Activated CD4-positive, alpha-beta T cell treated with anti-CD3 and anti-CD28 coated beads for 36 hours (primary cell): ENCODE measurements at regions not wholly inside any gene's neighbourhood (a gene's known extent, or its start where the extent isn't known, plus 50 kb on each side); places are given as distances from the start of the nearest gene placed in this dataset.

Experiments
- ATAC-seq: fragments of 200-7000 bp; cut with Tn5 transposase; one replicate; pipeline ENCODE4 v1.10.0; 2021; ENCODE audit warnings: mild to moderate bottlenecking, moderate library complexity
- CTCF ChIA-PET: fragments of 350-600 bp; sonication (Branson Sonifier 250); formaldehyde crosslinking; loops from one replicate; lab custom pipeline; 2021; ENCODE audit warnings: antibody characterized with exemption; lab: Charles Lee
- POLR2A ChIA-PET: fragments of 350-600 bp; sonication (Branson Sonifier 250); formaldehyde crosslinking; loops from one replicate; lab custom pipeline; 2021; ENCODE audit warnings: antibody characterized with exemption, inconsistent platforms; lab: Charles Lee
- DNase-seq: peaks from one replicate; pipeline ENCODE4 v3.0.0-alpha.2; 2020
- H3K27ac Mint-ChIP-seq: one replicate; pipeline ENCODE4 v1.8.0; 2021; ENCODE audit warnings: mixed read lengths
- H3K27me3 Mint-ChIP-seq: one replicate; pipeline ENCODE4 v1.8.0; 2021; ENCODE audit warnings: mixed read lengths
- H3K36me3 Mint-ChIP-seq: one replicate; pipeline ENCODE4 v1.8.0; 2021; ENCODE audit warnings: low read depth, mixed read lengths
- H3K4me1 Mint-ChIP-seq: one replicate; pipeline ENCODE4 v1.8.0; 2021; ENCODE audit warnings: mixed read lengths
- H3K4me3 Mint-ChIP-seq: one replicate; pipeline ENCODE4 v1.8.0; 2021; ENCODE audit warnings: mild to moderate bottlenecking, moderate library complexity, mixed read lengths
- H3K9me3 Mint-ChIP-seq: one replicate; pipeline ENCODE4 v1.8.0; 2021; ENCODE audit warnings: low read depth, mixed read lengths
- intact Hi-C, 2 experiments: fragments of 100-400 bp; cut with DNase I in 1 of 2; cut with micrococcal nuclease in 1 of 2; formaldehyde crosslinking; loops; one replicate each; pipeline versions ENCODE4 v1.14.2 to v1.15.1; 2022 to 2024; cut with DNase I, micrococcal nuclease

- Mint-ChIP-seq H3K4me1 (no peaks in the 10 kb centered on the region), H3K9me3 (no peaks in the 10 kb centered on the region), H3K4me3 (no peak overlapping the region), H3K27ac (no peak overlapping the region), H3K36me3 (no peaks in the 10 kb centered on the region), H3K27me3 (peaks cover 3% of the 10 kb centered on the region)
- ATAC-seq (no peak), DNase-seq (no peak)
- CTCF ChIA-PET = no interaction called here
- intact Hi-C loops = no loop called here
- POLR2A ChIA-PET = no interaction called here
These were observed 245.6 kb upstream of the LRTM1 start for GRCh38 chr3:55173504-55173903.

- CTCF ChIA-PET = no interaction called here
- H3K27ac Mint-ChIP-seq = no peak overlapping the region
- POLR2A ChIA-PET = interaction anchor here (0.6 kb wide), 1 partner anchor 11 kb away, joined by 3 read pairs; no protein-coding TSS in a partner anchor
- DNase-seq = no peak
- no peaks in the 10 kb centered on the region for H3K9me3 Mint-ChIP-seq
- peaks cover 3% of the 10 kb centered on the region for H3K27me3 Mint-ChIP-seq
- intact Hi-C loops = no loop called here
- no peak overlapping the region for H3K4me3 Mint-ChIP-seq
- H3K36me3 Mint-ChIP-seq = no peaks in the 10 kb centered on the region
- no peaks in the 10 kb centered on the region for H3K4me1 Mint-ChIP-seq
- ATAC-seq = no peak
These were observed 245.1 kb upstream of the LRTM1 start for GRCh38 chr3:55172913-55173312.

GRCh38 chr3:55170444-55170843 lies 242.6 kb upstream of the LRTM1 start:
- Mint-ChIP-seq H3K4me3 (no peak overlapping the region), H3K9me3 (no peaks in the 10 kb centered on the region), H3K27ac (no peak overlapping the region), H3K36me3 (no peaks in the 10 kb centered on the region), H3K27me3 (peaks cover 2% of the 10 kb centered on the region), H3K4me1 (no peaks in the 10 kb centered on the region)
- ATAC-seq (no peak), DNase-seq (no peak)
- ChIA-PET POLR2A (no interaction called here), CTCF (no interaction called here)
- intact Hi-C loops = no loop called here

GRCh38 chr3:55169608-55170072 lies 241.8 kb upstream of the LRTM1 start:
- no peak for DNase-seq
- Mint-ChIP-seq H3K36me3 (no peaks in the 10 kb centered on the region), H3K4me3 (no peak overlapping the region), H3K27me3 (peaks cover 2% of the 10 kb centered on the region), H3K27ac (no peak overlapping the region), H3K9me3 (no peaks in the 10 kb centered on the region), H3K4me1 (no peaks in the 10 kb centered on the region)
- ATAC-seq = no peak
- POLR2A ChIA-PET = no interaction called here
- CTCF ChIA-PET = no interaction called here
- intact Hi-C loops = no loop called here

- H3K27ac Mint-ChIP-seq = no peak overlapping the region
- H3K4me1 Mint-ChIP-seq = no peaks in the 10 kb centered on the region
- H3K4me3 Mint-ChIP-seq = no peak overlapping the region
- ChIA-PET POLR2A (no interaction called here), CTCF (no interaction called here)
- ATAC-seq = no peak
- no peak for DNase-seq
- no peaks in the 10 kb centered on the region for H3K36me3 Mint-ChIP-seq
- H3K27me3 Mint-ChIP-seq = peaks cover 2% of the 10 kb centered on the region
- no peaks in the 10 kb centered on the region for H3K9me3 Mint-ChIP-seq
- intact Hi-C loops = no loop called here
These were observed 241.3 kb upstream of the LRTM1 start for GRCh38 chr3:55169161-55169560.

- H3K4me1 Mint-ChIP-seq = no peaks in the 10 kb centered on the region
- no peaks in the 10 kb centered on the region for H3K36me3 Mint-ChIP-seq
- ATAC-seq = no peak
- peaks cover 2% of the 10 kb centered on the region for H3K27me3 Mint-ChIP-seq
- no peak for DNase-seq
- intact Hi-C loops = no loop called here
- peaks cover 2% of the 10 kb centered on the region for H3K9me3 Mint-ChIP-seq
- ChIA-PET CTCF (interaction anchor here (0.7 kb wide), 2 partner anchors 31 to 660 kb away, joined by 3 to 4 read pairs; no protein-coding TSS in a partner anchor), POLR2A (no interaction called here)
- H3K4me3 Mint-ChIP-seq = no peak overlapping the region
- H3K27ac Mint-ChIP-seq = no peak overlapping the region
These were observed 239.9 kb upstream of the LRTM1 start for GRCh38 chr3:55167586-55168317.

GRCh38 chr3:55166576-55167555 lies 239.0 kb upstream of the LRTM1 start:
- Mint-ChIP-seq H3K36me3 (no peaks in the 10 kb centered on the region), H3K27ac (no peak overlapping the region), H3K4me3 (no peak overlapping the region), H3K4me1 (no peaks in the 10 kb centered on the region), H3K9me3 (peaks cover 2% of the 10 kb centered on the region), H3K27me3 (peaks cover 2% of the 10 kb centered on the region)
- intact Hi-C loops = no loop called here
- no peak for ATAC-seq
- ChIA-PET CTCF (interaction anchor here (0.7 to 1.0 kb wide), 3 partner anchors 14 to 661 kb away, joined by 3 to 4 read pairs (median 3); no protein-coding TSS in a partner anchor), POLR2A (no interaction called here)
- DNase-seq = no peak

GRCh38 chr3:55165704-55166405 lies 238.0 kb upstream of the LRTM1 start:
- Mint-ChIP-seq H3K9me3 (peaks cover 2% of the 10 kb centered on the region), H3K27me3 (peaks cover 2% of the 10 kb centered on the region), H3K36me3 (no peaks in the 10 kb centered on the region), H3K4me1 (no peaks in the 10 kb centered on the region), H3K4me3 (no peak overlapping the region), H3K27ac (no peak overlapping the region)
- ATAC-seq (no peak), DNase-seq (no peak)
- CTCF ChIA-PET = interaction anchor here (1.0 kb wide), 1 partner anchor 15 kb away, joined by 3 read pairs; no protein-coding TSS in a partner anchor
- intact Hi-C loops = no loop called here
- POLR2A ChIA-PET = no interaction called here

- Mint-ChIP-seq H3K27me3 (peaks cover 2% of the 10 kb centered on the region), H3K27ac (no peak overlapping the region), H3K4me1 (no peaks in the 10 kb centered on the region), H3K4me3 (no peak overlapping the region), H3K9me3 (peaks cover 2% of the 10 kb centered on the region), H3K36me3 (no peaks in the 10 kb centered on the region)
- intact Hi-C loops = no loop called here
- no peak for ATAC-seq
- POLR2A ChIA-PET = no interaction called here
- DNase-seq = no peak
- CTCF ChIA-PET = no interaction called here
These were observed 237.4 kb upstream of the LRTM1 start for GRCh38 chr3:55165278-55165677.

- ChIA-PET POLR2A (no interaction called here), CTCF (no interaction called here)
- Mint-ChIP-seq H3K9me3 (peaks cover 2% of the 10 kb centered on the region), H3K4me3 (no peak overlapping the region), H3K27ac (no peak overlapping the region), H3K27me3 (peaks cover under 1% of the 10 kb centered on the region), H3K4me1 (no peaks in the 10 kb centered on the region), H3K36me3 (no peaks in the 10 kb centered on the region)
- no peak for DNase-seq
- intact Hi-C loops = no loop called here
- ATAC-seq = no peak
These were observed 237.0 kb upstream of the LRTM1 start for GRCh38 chr3:55164876-55165275.

- Mint-ChIP-seq H3K36me3 (no peaks in the 10 kb centered on the region), H3K4me3 (no peak overlapping the region), H3K27me3 (no peaks in the 10 kb centered on the region), H3K4me1 (no peaks in the 10 kb centered on the region), H3K9me3 (peaks cover 2% of the 10 kb centered on the region), H3K27ac (no peak overlapping the region)
- POLR2A ChIA-PET = no interaction called here
- DNase-seq = no peak
- intact Hi-C loops = no loop called here
- no peak for ATAC-seq
- CTCF ChIA-PET = interaction anchor here (0.6 kb wide), 1 partner anchor 274 kb away, joined by 5 read pairs; no protein-coding TSS in a partner anchor
These were observed 236.3 kb upstream of the LRTM1 start for GRCh38 chr3:55164191-55164590.
